ENCODE measurements at regions not wholly inside any gene's neighbourhood (a gene's known extent, or its start where the extent isn't known, plus 50 kb on each side); places are given as distances from the start of the nearest gene placed in this dataset.

GRCh38 chr14:106585692-106586091 lies 1059.3 kb downstream of the TMEM121 start:
- TF ChIP-seq CTCF (IDR thresholded peaks at IDR 0.05) = no peak
- no peak for TF ChIP-seq POLR2A (IDR thresholded peaks at IDR 0.05)
